ENCODE measurements at regions not wholly inside any gene's neighbourhood (a gene's known extent, or its start where the extent isn't known, plus 50 kb on each side); places are given as distances from the start of the nearest gene placed in this dataset.

DNA sequence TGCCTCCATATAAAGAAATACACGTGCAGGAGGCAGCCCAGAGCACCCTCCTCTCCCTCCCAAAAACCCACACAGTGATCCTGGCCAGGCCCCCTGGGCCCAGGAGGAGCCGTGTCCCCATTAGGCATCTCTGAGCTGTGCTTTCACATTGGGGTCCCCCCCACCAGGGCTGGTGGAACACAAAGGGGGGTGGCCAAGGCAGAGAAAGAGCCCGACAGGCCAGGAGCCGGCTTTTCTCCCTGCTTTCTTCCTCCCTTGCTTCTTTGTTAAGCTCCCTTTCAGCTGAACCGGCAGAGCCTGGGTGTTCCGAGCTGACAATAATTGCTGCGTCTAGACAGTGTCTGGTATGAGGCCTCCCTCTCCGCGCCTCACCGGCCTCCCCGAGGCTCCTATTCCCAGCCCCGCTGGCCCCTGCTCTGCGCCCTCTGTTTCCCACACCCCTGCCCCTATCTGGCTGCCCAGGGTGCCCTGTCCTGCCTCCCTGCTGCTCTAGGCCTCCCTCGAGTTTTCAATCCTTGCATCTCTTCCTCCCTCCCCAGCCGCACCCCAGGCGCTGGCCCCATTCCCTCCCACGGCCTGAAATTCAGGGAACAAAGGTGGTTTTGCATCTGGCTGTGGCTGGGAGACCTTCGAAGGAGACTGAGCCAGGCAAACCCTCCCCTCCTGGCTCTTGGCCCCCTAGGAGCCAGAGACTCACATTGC, 120.6 kb downstream of the C9orf50 start (continued):
- TF ChIP-seq, protein P1, sequence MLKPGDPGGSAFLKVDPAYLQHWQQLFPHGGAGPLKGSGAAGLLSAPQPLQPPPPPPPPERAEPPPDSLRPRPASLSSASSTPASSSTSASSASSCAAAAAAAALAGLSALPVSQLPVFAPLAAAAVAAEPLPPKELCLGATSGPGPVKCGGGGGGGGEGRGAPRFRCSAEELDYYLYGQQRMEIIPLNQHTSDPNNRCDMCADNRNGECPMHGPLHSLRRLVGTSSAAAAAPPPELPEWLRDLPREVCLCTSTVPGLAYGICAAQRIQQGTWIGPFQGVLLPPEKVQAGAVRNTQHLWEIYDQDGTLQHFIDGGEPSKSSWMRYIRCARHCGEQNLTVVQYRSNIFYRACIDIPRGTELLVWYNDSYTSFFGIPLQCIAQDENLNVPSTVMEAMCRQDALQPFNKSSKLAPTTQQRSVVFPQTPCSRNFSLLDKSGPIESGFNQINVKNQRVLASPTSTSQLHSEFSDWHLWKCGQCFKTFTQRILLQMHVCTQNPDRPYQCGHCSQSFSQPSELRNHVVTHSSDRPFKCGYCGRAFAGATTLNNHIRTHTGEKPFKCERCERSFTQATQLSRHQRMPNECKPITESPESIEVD (tag by site-specific recombination; IDR thresholded peaks at IDR 0.05) = no peak
- TF ChIP-seq GLIS1 (tag by site-specific recombination; IDR thresholded peaks at IDR 0.05) (peak; percentile 91), ZNF221 (tag by site-specific recombination; IDR thresholded peaks at IDR 0.05; ENCODE audit: borderline replicate concordance) (no peak)

DNA sequence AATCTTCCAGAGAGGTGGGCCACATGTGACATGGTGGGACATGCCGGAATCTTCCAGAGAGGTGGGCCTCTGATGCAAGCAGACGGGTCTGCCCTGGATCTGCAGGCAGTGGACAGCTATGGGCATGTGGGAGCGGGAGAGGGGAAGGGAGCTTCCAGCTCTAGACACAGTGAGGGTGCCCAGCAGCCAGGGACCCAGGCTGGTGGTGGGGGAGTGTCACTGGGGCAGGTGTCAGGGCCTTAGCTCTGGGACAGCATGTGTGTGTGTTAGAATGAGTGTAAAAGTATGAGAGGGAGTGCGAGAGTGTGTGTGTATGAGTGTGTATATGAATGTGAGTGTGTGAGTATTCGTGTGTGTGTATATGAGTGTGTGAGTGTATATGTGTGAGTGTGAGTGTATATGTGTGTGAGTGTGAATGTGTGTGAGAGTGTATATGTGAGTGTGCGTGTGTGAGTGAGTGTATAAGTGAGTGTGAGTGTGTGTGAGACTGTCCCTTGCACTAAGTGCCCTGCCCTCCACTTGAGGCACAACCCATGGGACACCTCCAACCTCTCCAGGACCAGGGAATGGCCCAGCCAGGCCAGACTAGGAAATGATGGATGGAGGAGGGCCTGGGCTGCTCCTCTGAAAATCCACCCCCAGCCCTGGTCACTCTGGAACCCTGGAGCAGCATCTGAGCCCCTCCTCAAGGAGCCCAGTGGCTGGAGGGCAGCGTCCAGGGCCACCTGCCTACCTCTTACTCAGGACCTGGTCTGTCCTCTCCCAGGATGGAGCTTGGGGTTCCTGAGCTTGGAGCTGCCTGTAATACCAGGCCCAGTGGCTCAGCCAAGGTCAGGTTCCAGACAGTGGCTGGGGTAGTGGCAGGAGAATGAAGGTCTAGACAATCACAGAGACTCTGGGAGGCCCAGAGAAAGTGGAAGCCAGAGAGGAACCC, 122.2 kb downstream of the C9orf50 start:
- H3K9me3 ChIP-seq (ENCODE audit: control insufficient read depth, insufficient read depth, low read depth, low read length) = no peaks in the 10 kb centered on the region
- no peak overlapping the region for H3K27ac ChIP-seq (ENCODE audit: extremely low read depth, low read depth, low read length)
- H3K36me3 ChIP-seq (ENCODE audit: control insufficient read depth in 2 of 2, insufficient read depth in 1 of 2, low read length in 2 of 2) = peaks cover 0 to 5% of the 10 kb centered on the region in 2 experiments; a peak in 1 of 3 replicates
- TF ChIP-seq, protein P2, sequence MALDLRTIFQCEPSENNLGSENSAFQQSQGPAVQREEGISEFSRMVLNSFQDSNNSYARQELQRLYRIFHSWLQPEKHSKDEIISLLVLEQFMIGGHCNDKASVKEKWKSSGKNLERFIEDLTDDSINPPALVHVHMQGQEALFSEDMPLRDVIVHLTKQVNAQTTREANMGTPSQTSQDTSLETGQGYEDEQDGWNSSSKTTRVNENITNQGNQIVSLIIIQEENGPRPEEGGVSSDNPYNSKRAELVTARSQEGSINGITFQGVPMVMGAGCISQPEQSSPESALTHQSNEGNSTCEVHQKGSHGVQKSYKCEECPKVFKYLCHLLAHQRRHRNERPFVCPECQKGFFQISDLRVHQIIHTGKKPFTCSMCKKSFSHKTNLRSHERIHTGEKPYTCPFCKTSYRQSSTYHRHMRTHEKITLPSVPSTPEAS (tag by site-specific recombination; IDR thresholded peaks at IDR 0.05) = peak; percentile 70
- TF ChIP-seq SALL2 (tag by site-specific recombination; IDR thresholded peaks at IDR 0.05; ENCODE audit: borderline replicate concordance) (no peak), GLIS2 (tag by site-specific recombination; IDR thresholded peaks at IDR 0.05) (no peak), ZNF701 (tag by site-specific recombination; IDR thresholded peaks at IDR 0.05) (0 out of 2 replicates have a peak, but pooled peaks have one; percentile 56), ZNF785 (tag by site-specific recombination; IDR thresholded peaks at IDR 0.05) (0 out of 2 replicates have a peak, but pooled peaks have one; percentile 34), ZBTB48 (tag by site-specific recombination; IDR thresholded peaks at IDR 0.05) (peak; percentile 39; the same call in 1 of the 2 replicates), RBAK (tag by site-specific recombination; IDR thresholded peaks at IDR 0.05) (no peak), PRDM1 (tag by site-specific recombination; IDR thresholded peaks at IDR 0.05) (peak; percentile 80)
- TF ChIP-seq, protein P3, sequence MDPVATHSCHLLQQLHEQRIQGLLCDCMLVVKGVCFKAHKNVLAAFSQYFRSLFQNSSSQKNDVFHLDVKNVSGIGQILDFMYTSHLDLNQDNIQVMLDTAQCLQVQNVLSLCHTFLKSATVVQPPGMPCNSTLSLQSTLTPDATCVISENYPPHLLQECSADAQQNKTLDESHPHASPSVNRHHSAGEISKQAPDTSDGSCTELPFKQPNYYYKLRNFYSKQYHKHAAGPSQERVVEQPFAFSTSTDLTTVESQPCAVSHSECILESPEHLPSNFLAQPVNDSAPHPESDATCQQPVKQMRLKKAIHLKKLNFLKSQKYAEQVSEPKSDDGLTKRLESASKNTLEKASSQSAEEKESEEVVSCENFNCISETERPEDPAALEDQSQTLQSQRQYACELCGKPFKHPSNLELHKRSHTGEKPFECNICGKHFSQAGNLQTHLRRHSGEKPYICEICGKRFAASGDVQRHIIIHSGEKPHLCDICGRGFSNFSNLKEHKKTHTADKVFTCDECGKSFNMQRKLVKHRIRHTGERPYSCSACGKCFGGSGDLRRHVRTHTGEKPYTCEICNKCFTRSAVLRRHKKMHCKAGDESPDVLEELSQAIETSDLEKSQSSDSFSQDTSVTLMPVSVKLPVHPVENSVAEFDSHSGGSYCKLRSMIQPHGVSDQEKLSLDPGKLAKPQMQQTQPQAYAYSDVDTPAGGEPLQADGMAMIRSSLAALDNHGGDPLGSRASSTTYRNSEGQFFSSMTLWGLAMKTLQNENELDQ (tag by site-specific recombination; IDR thresholded peaks at IDR 0.05; ENCODE audit: low read depth) = no peak
- TF ChIP-seq, protein P4, sequence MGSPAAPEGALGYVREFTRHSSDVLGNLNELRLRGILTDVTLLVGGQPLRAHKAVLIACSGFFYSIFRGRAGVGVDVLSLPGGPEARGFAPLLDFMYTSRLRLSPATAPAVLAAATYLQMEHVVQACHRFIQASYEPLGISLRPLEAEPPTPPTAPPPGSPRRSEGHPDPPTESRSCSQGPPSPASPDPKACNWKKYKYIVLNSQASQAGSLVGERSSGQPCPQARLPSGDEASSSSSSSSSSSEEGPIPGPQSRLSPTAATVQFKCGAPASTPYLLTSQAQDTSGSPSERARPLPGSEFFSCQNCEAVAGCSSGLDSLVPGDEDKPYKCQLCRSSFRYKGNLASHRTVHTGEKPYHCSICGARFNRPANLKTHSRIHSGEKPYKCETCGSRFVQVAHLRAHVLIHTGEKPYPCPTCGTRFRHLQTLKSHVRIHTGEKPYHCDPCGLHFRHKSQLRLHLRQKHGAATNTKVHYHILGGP (tag by site-specific recombination; IDR thresholded peaks at IDR 0.05) = 0 out of 2 replicates have a peak, but pooled peaks have one; percentile 10
- TF ChIP-seq, protein P5, sequence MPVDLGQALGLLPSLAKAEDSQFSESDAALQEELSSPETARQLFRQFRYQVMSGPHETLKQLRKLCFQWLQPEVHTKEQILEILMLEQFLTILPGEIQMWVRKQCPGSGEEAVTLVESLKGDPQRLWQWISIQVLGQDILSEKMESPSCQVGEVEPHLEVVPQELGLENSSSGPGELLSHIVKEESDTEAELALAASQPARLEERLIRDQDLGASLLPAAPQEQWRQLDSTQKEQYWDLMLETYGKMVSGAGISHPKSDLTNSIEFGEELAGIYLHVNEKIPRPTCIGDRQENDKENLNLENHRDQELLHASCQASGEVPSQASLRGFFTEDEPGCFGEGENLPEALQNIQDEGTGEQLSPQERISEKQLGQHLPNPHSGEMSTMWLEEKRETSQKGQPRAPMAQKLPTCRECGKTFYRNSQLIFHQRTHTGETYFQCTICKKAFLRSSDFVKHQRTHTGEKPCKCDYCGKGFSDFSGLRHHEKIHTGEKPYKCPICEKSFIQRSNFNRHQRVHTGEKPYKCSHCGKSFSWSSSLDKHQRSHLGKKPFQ (tag by site-specific recombination; IDR thresholded peaks at IDR 0.05) = peak; percentile 65; the same call in 1 of the 2 replicates
- ChIA-PET CTCF (interaction anchor here (0.6 to 0.7 kb wide), 3 partner anchors 13 to 367 kb away, joined by 3 to 6 read pairs (median 3); no protein-coding TSS in a partner anchor), POLR2A (interaction anchor here (0.6 to 4.5 kb wide), 6 partner anchors 10 to 330 kb away, joined by 3 to 56 read pairs (median 7); no protein-coding TSS in a partner anchor)
- H3K4me3 ChIP-seq (ENCODE audit: low read depth, low read length) = no peak overlapping the region
- 0 out of 2 replicates have a peak, but pooled peaks cover 2% of the 10 kb centered on the region for H3K4me1 ChIP-seq (ENCODE audit: control insufficient read depth, insufficient read depth, low read length)
